SK-N-MC (cell line): ENCODE measurements at regions not wholly inside any gene's neighbourhood (a gene's known extent, or its start where the extent isn't known, plus 50 kb on each side); places are given as distances from the start of the nearest gene placed in this dataset.

Source experiments
- EZH2 ChIP-seq: fragments of 200-600 bp; sonication (generic); IDR thresholded peaks from one replicate; pipeline ENCODE4 v1.6.1; 2017; ENCODE audit warnings: antibody characterized with exemption
- FOXP2 ChIP-seq: optimal IDR thresholded peaks from 2 replicates; pipeline ENCODE3; 2011; ENCODE audit warnings: mild to moderate bottlenecking, moderate library complexity; ENCODE audit not compliant: insufficient read depth; ENCODE audit errors: extremely low read length, control extremely low read depth

DNA sequence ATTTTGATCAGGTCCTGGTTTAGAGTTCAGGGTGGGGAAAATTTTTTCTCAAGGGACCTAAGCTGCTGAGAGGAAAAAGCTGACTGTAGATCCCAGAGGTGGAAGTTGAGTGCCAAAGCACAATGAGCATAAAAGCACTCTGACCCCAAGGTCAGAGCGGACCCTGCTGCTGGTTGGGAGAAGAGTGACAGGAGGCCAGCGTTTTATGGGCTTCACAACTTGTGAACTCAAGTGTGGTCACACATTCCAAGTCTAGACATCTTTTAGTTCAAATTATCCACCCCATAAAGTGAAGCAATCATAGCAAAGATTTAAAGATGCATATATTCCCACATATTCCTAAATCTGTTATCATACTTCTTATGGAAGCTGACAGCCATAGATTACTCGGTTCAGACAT is 220.3 kb downstream of the CHIC2 start:
- TF ChIP-seq FOXP2 (no peak), EZH2 (no peak)
